GM12892 (cell line): ENCODE measurements at regions not wholly inside any gene's neighbourhood (a gene's known extent, or its start where the extent isn't known, plus 50 kb on each side); places are given as distances from the start of the nearest gene placed in this dataset.

Experiments
- POLR2A ChIP-seq: IDR thresholded peaks from 2 replicates; pipeline ENCODE4 v1.6.1; 2011; ENCODE audit warnings: low read depth, low read length, control low read depth
- POLR2AphosphoS5 ChIP-seq: IDR thresholded peaks from 2 replicates; pipeline ENCODE4 v1.6.1; 2011; ENCODE audit warnings: low read depth, low read length, control low read depth
- TAF1 ChIP-seq: IDR thresholded peaks from 2 replicates; pipeline ENCODE4 v1.6.1; 2011; ENCODE audit warnings: low read depth, mild to moderate bottlenecking, control low read depth, low read length, borderline replicate concordance

GRCh38 chr4:56149591-56149990 is 200.8 kb downstream of the CEP135 start:
- no peak for TF ChIP-seq POLR2A
- no peak for TF ChIP-seq POLR2AphosphoS5
- TF ChIP-seq TAF1, result no peak
